SK-MEL-5 (cell line): ENCODE measurements at regions not wholly inside any gene's neighbourhood (a gene's known extent, or its start where the extent isn't known, plus 50 kb on each side); places are given as distances from the start of the nearest gene placed in this dataset.

ENCODE experiments used
- DNase-seq: peaks from one replicate; pipeline ENCODE4 v3.0.0-alpha.2; 2016; ENCODE audit warnings: low read depth, low spot score
- in situ Hi-C: cut with HindIII; loops from 2 replicates; pipeline ENCODE4 v1.10.0; 2016; ENCODE audit warnings: low sequenced_read_pairs, high pct_unique_total_duplicates, low pct_unique_long_range_greater_than_20kb

GRCh38 chrX:13923289-13923688, 106.4 kb upstream of the GPM6B start:
- in situ Hi-C loops = no loop called here
- DNase-seq = no peak

GRCh38 chrX:13917507-13917906, 100.6 kb upstream of the GPM6B start:
- no peak for DNase-seq
- in situ Hi-C loops = no loop called here

GRCh38 chrX:13911586-13911985, 94.7 kb upstream of the GPM6B start:
- in situ Hi-C loops = no loop called here
- no peak for DNase-seq

GRCh38 chrX:13906093-13906492, 89.2 kb upstream of the GPM6B start:
- in situ Hi-C loops = no loop called here
- DNase-seq = peak; percentile 92

- DNase-seq = no peak
Observed at GRCh38 chrX:13903405-13903804, 86.5 kb upstream of the GPM6B start.

GRCh38 chrX:13902406-13902805, 85.5 kb upstream of the GPM6B start:
- in situ Hi-C loops = no loop called here
- DNase-seq = peak; percentile 52

More at GRCh38 chrX:13903405-13903804, 86.5 kb upstream of the GPM6B start:
- in situ Hi-C loops = no loop called here

- in situ Hi-C loops = no loop called here
- no peak for DNase-seq
Observed at GRCh38 chrX:13901354-13901753, 84.5 kb upstream of the GPM6B start.

GRCh38 chrX:13900351-13900750, 83.5 kb upstream of the GPM6B start:
- no peak for DNase-seq

GRCh38 chrX:13899607-13900006, 82.7 kb upstream of the GPM6B start:
- DNase-seq = no peak
- in situ Hi-C loops = no loop called here

More at GRCh38 chrX:13900351-13900750, 83.5 kb upstream of the GPM6B start:
- in situ Hi-C loops = no loop called here

- in situ Hi-C loops = no loop called here
- DNase-seq = no peak
Observed at GRCh38 chrX:13898603-13899002, 81.7 kb upstream of the GPM6B start.

- DNase-seq = peak; percentile 83
- in situ Hi-C loops = no loop called here
Observed at GRCh38 chrX:13898083-13898482, 81.2 kb upstream of the GPM6B start.

GRCh38 chrX:13897566-13897965, 80.7 kb upstream of the GPM6B start:
- peak; percentile 35 for DNase-seq
- in situ Hi-C loops = no loop called here

- DNase-seq = no peak
- in situ Hi-C loops = no loop called here
Observed at GRCh38 chrX:13894888-13895565, 78.1 kb upstream of the GPM6B start.

GRCh38 chrX:13893826-13894225, 76.9 kb upstream of the GPM6B start:
- in situ Hi-C loops = no loop called here
- no peak for DNase-seq

GRCh38 chrX:13892856-13893255, 76.0 kb upstream of the GPM6B start:
- in situ Hi-C loops = no loop called here
- DNase-seq = no peak

GRCh38 chrX:13891377-13892140, 74.7 kb upstream of the GPM6B start:
- DNase-seq = peak; percentile 85
- in situ Hi-C loops = no loop called here

- in situ Hi-C loops = no loop called here
- no peak for DNase-seq
Observed at GRCh38 chrX:13890806-13891205, 73.9 kb upstream of the GPM6B start.

GRCh38 chrX:13888284-13888683, 71.4 kb upstream of the GPM6B start:
- in situ Hi-C loops = no loop called here
- DNase-seq = peak; percentile 73

- DNase-seq = no peak
- in situ Hi-C loops = no loop called here
Observed at GRCh38 chrX:13885591-13885990, 68.7 kb upstream of the GPM6B start.
